Hematopoietic multipotent progenitor cell treated with erythropoietin and hydrocortisone succinate and interleukin-3 and kit ligand, for 8 days (in vitro differentiated cells): ENCODE measurements at regions not wholly inside any gene's neighbourhood (a gene's known extent, or its start where the extent isn't known, plus 50 kb on each side); places are given as distances from the start of the nearest gene placed in this dataset.
"Not testable (repeated sequence)": the region's sequence is repeated elsewhere in the genome, so short reads cannot be mapped to it uniquely, and the experiment has no call there.

Experiments
- DNase-seq: peaks from one replicate; pipeline ENCODE4 v3.0.0-alpha.2; 2015

DNA sequence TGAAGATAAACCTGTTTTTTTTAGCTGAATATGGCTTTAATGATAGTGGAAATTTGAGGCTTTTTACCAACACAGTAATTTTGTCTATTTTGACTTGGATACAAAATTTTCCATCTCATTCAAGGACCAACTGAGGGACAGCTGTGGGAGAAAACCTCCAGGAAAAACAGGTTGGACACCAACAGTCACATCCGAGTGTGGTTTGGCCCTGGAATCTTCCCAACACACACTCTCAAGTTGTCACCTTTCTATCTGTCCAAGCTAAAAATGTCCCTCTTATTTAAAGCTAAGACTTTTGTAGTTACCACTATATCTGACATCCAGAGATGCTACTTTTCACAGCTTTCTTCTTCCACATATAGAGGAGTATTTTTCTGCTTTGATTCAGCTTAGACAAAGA, 404.9 kb downstream of the PCDH7 start:
- DNase-seq, result no peak

GRCh38 chr4:31125496-31125895, 405.3 kb downstream of the PCDH7 start:
- DNase-seq, result no peak

DNA sequence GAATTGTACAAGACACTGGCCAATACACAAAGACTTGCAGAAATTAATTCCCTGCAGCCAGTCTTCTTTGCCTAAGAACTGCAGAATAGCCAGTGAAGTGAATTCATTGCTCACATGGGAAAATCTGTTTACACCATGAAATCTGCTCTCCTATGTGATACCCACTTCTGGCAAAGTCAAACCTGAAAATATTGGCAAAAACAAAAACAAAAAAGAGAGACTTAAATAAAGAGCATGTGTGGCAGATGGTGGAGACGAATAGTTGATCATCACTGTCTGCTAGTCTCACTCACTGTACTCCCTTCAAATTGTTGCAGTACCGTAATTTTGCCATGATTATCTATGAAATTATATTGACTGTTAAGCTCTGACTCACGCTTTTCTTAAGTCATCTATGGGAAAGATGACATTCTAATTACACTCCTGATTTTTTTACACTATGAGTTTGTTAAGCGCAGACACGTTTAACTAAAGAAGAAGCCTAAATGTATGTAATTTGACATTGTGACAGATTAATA, 406.8 kb downstream of the PCDH7 start:
- DNase-seq, result no peak

- no peak for DNase-seq
Observed at GRCh38 chr4:31130930-31131329, 410.8 kb downstream of the PCDH7 start.

- no peak for DNase-seq
Observed at GRCh38 chr4:31134720-31135119, 414.6 kb downstream of the PCDH7 start.

DNA sequence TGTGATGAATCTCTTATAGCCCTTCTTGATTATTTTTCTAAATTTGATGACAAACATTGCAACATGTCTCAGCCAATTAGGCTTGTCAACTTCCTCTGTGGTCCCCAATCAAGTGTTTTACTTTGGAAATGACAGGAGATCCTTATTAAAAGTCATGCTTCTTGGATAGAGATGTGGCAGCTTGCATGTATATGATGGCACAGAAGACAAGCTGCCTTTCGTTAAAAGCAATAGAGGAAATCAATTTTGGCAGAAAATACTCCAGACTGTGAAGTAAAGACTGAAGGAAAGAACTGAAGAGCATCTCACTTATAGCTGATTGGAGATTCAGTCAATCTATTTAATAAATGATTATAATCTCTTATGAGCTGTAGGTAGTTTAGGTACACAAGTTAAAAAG, 419.6 kb downstream of the PCDH7 start:
- DNase-seq, result no peak

- no peak for DNase-seq
Observed at GRCh38 chr4:31141095-31141831, 421.1 kb downstream of the PCDH7 start.

DNA sequence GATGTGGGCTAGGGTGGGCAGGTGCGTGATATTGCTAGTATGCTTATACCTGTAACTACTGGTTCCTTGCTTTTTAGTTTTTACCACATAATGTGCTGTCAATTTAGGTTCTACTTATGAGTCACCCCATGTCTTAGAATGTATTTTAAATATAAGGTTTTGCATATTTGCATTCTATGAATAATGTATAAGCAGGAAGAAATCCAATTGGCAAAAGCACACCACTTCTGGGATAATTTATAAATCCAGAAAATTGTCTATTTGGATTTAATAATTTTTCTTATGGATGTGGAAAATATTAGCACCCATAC, 421.6 kb downstream of the PCDH7 start:
- DNase-seq, result no peak

DNA sequence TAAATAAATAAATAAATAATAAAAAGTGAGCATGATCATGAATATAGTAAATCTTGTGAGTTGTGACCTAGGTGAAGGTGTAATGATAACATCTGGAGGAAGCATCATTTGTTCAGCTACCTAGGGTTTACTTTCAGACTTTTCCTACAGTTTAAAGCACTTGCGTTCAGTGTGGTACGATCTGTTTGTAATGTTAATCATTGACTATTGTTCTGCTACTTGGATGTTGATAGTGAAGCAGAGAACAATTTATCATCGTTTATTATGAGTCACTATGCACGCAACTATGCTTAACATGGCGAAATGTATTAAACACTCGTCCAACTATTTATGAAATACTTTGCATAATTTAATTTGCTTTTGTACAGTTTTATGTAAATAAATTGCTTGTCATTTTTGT, 426.2 kb downstream of the PCDH7 start:
- no peak for DNase-seq

DNA sequence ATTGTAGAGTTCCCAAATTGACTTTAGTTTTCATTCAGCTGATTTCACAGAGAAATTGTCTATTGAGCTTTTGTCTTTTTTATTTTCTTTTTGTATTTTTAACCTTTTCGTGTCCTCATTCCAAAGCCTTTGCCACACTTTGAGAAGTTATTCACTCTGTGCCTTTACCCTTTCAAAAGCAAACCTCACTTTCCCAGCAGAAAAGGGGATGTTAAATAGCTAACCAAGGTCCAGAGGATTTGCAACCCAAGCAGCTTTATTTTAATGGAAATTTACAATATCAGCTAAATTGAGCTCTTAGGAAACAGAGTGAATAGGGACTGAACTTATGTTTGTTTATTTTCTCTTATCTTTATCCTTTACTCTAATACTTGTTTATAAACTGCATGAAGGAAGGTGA, 428.8 kb downstream of the PCDH7 start:
- DNase-seq, result no peak

- DNase-seq, result no peak
Observed at GRCh38 chr4:31156221-31156620, 436.1 kb downstream of the PCDH7 start.

DNA sequence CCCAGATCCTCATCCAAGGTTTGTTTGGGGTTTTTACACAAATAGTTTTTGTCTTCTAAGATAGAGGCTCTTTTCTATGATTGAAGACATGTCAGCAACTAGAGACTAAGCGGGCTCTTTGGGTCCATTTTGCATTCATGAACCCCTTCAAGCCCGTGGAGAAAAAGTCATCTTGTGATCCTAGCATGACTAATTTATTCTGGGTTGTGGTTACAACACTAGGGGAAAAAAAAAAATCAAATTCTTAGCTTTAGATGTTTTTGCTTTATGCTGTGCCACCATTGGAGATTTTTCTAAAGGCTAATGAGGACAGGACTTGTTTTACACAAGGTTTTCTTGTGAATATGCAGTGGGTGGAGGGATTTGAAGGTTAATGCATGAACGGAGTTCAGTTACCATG, 440.0 kb downstream of the PCDH7 start:
- DNase-seq, result no peak

DNA sequence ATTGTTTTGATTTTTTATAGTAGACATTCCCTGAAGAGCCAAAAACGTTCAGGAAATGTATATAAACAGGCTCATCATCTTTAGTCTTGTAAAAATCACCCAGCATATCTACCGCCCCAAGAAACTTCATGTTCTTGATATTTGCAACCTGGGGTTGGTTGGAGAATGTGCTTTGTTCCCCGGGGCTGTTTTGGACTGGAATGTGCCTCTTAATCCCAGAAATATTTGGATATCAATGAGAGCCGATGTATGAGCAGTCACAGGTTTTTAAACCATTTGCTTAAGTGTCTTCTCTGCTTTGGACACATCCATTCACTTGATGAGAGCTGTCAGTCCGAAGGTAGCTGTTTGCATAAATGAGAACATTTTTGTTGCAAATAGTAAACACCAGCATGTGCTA, 449.7 kb downstream of the PCDH7 start:
- DNase-seq, result no peak

GRCh38 chr4:31171362-31171761, 451.2 kb downstream of the PCDH7 start:
- no peak for DNase-seq

DNA sequence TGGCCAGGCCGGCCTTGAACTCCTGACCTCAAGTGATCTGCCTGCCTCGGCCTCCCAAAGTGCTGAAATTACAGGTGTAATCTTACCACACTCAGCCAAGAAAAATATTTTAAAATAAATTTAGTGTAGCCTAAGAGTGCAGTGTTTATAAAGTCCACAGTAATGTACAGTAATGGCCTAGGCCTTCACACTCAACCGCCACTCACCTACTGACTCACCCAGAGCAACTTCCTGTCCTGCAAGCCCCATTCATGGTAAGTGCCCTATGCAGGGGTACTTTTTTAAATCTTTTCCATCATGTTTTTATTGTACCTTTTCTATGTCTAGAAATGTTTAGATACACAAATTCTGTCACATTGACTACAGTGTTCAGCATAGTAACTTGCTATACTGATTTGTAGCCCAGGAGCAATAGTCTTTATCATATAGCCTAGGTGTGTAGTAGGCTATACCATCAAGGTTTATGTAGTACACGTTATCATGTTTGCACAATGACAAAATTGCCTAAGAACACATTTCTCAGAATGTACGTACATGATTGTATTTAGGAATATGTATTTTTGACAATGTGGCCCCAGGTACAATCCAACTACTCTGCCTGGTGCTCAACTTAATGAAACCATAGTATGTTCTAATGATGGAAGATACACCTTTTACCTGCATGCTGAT, 455.2 kb downstream of the PCDH7 start:
- DNase-seq, result no peak

DNA sequence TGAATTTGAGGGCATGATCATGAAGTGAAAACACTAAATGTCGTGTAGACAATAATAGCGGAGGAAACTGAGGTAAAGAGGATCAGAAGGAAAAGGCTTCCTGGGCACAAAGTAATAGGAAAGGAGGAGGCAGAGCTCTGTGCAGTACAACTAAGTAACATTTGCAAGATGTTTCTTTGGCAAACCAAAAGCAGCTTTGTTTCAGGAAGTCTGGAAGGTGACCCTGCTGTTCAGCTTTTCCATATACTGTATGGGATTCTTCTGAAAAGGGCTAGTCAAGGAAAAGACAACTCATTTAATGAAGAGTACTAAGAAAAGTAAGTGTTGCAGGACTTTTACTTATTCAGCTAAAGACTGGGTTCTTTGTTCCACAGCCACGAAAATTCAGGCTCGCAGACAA, 463.1 kb downstream of the PCDH7 start:
- no peak for DNase-seq

- no peak for DNase-seq
Observed at GRCh38 chr4:31185014-31185585, 464.9 kb downstream of the PCDH7 start.

DNA sequence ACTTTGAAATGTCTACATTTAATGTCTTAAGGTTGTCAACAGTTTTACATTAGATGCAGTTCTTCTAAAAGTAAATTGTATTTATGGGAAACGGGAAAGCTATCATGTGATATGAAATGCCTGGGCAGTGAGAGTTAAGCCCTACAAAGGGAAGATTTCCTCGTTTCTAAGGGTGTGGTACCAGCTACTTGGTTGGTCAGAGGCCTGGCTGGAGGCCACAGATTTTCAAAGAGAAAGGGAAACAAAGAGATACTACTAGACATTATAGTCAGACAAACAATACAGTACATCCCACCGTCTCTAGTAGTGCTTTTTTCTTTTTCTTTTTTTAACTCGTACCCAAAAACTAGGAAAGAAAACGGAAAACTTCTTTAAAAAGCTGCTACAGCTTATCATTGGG, 467.8 kb downstream of the PCDH7 start:
- DNase-seq, result no peak

- no peak for DNase-seq
Observed at GRCh38 chr4:31189938-31190337, 469.8 kb downstream of the PCDH7 start.

DNA sequence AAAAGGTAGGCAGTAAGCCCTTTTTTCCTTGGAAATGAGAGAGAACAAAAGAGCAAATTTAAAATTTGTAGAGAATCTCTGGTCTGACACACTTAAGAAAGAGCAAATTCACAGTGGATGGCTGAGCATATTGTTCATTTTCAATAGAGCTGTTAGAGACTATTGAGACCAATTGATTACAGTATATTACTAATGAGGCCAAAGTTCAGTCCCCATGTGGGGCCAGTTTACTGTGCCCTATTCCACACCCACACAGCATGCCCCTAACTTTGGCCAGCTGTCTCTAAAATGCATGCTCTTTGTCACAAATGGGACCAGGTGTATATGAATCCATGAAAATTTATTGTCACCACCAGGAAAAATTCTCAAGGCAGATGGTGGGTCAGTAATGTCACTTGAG, 470.5 kb downstream of the PCDH7 start:
- no peak for DNase-seq

GRCh38 chr4:31192341-31192740, 472.2 kb downstream of the PCDH7 start:
- no peak for DNase-seq

GRCh38 chr4:31193521-31193920, 473.4 kb downstream of the PCDH7 start:
- DNase-seq, result no peak

DNA sequence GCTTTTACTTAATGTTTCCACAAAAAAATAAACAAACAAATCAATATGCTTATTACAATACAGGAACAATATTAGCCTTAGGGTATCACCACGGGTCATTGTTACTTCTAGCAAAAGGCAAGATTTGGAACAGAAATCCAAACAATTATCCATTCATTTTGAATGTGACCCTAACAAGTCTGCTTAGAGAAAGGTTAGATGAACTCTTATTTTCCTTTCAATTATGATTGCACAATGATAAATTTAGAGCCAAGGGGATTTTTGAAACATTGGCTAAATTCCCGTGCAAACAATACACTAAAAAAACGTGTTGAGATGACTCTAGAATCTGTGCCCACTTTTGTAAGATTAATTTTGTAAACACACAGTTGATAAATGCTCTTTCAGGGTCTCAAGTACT, 474.7 kb downstream of the PCDH7 start:
- no peak for DNase-seq

- DNase-seq, result no peak
Observed at GRCh38 chr4:31199644-31200043, 479.5 kb downstream of the PCDH7 start.

DNA sequence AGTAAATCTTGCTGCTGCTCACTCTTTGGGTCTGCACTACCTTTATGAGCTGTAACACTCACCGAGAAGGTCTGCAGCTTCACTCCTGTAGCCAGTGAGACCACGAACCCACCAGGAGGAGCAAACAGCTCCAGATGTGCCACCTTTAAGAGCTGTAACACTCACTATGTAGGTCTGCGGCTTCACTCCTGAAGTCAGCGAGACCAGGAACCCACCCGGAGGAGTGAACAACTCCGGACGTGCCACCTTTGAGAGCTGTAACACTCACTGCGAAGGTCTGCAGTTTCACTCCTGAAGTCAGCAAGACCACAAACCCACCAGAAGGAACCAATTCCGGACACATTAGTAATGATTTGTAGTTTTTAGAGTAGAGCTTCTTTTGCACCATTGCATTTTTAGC, 481.9 kb downstream of the PCDH7 start:
- not testable (repeated sequence) for DNase-seq
